HG02885 (cell line): ENCODE measurements at regions not wholly inside any gene's neighbourhood (a gene's known extent, or its start where the extent isn't known, plus 50 kb on each side); places are given as distances from the start of the nearest gene placed in this dataset.
"Not testable (repeated sequence)": the region's sequence is repeated elsewhere in the genome, so short reads cannot be mapped to it uniquely, and the experiment has no call there.

Experiments used
- ATAC-seq: cut with Tn5 transposase; IDR thresholded peaks from one replicate; pipeline ENCODE4 v1.9.1; 2021; ENCODE audit warnings: mild to moderate bottlenecking; ENCODE audit not compliant: unreplicated experiment, poor library complexity

DNA sequence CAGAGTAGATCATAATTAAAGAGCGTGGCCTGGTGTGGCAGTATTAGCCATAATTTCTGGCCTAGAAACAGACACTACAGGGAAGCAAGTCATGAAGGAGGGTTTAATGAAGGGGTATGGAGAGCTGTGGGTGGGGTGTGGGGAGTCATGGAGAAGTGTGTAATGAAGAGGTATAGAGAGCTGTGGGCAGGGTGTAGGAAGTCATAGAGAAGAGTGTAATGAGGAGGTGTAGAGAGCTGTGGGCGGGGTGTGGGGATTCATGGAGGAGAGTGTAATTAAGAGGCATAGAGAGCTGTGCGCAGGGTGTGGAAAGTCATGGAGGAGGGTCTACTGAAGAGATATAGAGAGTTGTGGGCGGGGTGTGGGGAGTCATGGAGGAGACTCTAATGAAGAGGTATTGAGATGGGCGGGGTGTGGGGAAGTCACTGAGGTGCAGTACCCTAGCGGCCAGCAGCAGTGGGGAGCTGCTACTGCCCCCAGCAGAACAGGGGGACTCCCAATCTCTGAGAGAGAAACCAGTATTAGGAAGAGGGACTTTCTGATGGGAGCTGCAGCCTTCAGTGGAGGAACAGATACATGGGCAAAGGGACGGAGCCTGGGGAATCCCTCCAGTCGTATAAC lies 145.4 kb upstream of the FOXA2 start:
- no peak for ATAC-seq

DNA sequence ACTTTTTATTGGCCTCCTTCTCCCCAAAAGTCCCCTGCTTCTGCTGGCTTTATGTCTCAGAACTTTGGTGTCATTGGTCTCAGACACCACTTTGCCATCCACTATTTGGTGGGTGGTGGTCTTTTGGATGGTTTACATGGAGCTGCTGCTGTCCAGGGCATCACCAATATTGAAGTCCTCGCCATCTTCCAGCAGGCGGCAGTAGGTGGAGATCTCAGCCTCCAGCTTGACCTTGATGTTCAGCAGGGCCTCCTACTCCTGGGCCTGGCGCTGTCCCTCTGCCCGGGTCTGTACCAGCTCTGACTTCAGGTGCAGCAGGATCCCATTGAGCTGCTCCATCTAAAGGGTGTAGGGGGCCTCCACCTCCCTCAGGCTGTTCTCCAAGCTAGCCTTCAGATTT lies 148.4 kb upstream of the FOXA2 start:
- ATAC-seq: no peak

DNA sequence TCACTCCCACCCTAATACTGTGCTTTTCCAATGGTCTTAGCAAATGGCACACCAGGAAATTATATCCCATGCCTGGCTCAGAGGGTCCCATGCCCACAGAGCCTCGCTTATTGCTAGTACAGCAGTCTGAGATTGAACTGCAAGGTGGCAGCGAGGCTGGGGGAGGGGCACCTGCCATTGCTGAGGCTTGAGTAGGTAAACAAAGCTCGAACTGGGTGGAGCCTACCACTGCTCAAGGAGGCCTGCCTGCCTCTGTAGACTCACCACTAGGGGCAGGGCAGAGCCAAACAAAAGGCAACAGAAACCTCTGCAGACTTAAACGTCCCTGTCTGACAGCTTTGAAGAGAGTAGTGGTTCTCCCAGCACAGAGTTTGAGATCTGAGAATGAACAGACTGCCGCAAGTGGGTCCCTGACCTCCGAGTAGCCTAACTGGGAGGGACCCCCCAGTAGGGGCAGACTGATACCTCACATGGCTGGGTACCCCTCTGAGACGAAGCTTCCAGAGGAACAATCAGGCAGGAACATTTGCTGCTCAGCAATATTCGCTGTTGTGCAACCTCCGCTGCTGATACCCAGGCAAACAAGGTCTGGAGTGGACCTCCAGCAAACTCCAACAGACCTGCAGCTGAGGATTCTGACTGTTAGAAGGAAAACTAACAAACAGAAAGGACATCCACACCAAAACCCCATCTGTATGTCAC lies 150.7 kb upstream of the FOXA2 start:
- ATAC-seq: not testable (repeated sequence)

DNA sequence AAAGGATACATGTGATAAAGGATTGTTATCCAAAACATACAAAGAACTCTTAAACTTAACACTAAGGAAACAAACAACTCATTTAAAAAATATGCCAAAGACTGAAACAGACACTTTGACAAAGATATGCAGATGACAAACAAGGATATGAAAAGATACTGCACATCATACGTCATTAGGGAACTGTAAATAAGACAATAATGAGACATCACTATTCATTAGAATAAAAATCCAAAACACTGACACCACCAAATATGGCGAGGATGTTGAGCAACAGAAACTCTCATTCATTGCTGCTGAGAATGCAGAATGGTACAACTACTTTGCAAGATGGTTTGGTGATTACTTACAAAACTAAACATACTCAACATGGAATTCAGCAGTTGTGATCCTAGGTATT lies 156.5 kb upstream of the FOXA2 start:
- ATAC-seq: no peak

DNA sequence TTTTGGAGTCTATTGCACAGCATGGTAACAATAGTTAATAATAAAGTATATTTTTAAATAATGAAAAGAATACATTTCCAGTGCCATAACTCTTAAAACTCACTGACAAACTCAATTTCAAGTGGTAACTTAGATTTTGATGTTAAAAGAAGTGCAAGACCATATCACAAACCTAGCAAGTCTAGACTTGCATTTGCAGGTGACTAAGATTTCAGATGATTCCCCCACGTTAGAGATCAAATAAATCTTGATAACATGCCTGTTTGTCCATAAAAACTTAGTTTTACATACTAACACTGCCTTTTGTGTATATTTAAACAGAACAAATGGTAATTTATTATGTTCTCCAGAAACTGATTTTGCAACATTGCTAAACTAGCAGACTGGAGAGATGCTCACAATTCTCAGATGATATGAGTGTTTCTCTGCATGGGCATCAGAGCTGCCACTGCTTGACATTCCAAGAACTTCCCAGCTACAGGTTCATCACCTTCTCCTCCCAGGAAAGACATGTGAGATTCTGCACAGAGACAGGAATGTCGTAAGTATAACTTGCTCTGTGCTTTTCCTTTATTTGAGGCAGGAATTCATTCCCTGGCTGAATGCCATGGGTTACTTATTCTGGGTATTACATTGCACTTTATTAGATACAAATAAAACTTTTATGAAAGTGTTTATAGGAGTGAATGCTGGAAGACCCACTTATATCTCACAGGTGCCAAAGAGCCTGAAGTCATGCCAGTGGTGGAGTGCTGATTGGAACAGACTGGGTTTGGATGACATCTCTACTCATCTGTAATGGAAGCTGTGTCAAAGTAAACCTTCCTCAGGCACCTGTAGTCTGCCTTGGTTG lies 160.2 kb upstream of the FOXA2 start:
- ATAC-seq: no peak

DNA sequence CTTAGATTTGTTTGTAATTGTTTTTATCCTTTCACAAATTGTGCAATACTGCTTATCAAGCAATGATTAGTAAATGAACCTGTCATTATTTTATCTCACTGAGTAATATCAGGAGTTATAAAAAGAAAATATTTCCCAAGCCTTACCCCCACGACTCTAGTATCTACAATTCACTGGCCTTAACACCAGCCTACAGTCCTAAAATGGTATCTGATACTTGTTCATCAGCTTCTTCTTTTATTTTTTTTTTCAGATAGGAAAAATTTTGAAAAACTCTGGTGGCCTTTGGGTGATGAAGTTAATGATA lies 160.8 kb upstream of the FOXA2 start:
- no peak for ATAC-seq

DNA sequence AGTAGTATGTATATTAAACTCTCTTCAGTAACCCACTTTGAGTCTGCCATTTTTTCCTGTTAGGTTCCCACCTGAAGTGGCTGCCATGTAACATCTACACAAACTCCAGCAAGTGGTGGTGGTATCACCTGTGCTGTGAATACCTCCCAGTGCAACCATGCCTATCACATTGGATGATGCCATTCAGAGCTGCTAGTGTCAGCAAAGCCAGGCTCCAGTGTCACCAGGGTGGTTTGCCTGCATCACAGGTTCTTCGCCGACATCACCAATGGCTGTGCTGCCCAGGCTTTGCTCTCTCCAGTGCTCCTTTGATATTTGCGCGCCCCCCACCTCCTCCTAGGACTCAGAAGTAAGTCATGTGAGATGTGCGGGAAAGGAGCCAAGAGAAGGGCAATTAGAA lies 162.6 kb upstream of the FOXA2 start:
- ATAC-seq: no peak

DNA sequence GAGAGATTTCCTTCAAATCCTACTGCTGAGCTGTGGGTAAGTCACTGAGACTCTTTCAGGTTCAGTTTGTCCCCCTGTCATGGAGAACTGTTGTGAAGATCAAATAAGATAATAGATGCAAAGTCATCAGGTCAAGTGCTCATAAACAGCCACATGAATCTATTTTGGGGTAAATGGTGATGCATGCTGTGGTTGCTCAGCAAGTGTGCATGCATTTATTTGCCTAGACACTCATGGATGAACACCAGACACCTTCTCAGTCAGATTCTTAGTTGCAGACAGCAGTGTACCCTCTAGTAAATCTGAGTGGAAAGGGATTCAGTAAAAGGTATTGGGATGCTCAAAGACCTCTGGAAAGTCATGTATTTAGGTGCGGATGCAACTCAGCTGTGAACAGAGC lies 168.0 kb upstream of the FOXA2 start:
- ATAC-seq: no peak

DNA sequence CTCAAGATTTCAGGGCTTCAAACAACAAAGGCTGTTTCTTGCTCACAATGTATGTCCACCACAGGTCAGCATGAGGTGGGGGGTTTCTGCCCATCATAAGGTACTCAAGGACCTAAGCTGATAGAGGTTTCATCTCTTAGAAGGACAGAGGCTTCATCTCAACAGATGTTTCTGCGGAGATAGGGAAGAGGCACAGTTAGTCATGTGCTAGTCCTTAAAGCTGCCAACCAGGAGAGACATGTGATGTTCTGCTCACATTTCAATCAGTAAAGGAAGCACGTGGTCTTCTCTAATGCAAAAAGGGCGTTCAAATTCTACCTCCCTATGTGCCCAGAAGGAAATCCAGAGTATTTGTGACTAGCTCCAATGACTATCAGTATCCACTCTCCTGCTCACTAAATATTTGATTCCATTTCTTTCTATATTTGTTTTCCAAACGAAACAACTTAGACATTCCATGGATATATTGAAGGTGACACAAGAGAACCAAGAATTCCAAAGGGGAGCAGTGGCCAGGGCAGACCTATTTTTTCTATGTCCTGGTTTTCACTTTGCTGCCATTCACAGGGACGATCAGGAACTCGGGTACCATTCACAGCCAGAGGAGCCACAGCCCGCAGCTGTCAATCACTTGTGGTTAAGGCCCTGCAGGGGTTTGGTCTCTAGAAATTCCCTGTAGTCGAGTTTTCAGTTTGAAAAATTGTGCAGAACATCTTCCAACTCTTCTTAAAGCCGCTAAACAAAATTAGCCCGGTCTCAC lies 173.2 kb upstream of the FOXA2 start:
- no peak for ATAC-seq

DNA sequence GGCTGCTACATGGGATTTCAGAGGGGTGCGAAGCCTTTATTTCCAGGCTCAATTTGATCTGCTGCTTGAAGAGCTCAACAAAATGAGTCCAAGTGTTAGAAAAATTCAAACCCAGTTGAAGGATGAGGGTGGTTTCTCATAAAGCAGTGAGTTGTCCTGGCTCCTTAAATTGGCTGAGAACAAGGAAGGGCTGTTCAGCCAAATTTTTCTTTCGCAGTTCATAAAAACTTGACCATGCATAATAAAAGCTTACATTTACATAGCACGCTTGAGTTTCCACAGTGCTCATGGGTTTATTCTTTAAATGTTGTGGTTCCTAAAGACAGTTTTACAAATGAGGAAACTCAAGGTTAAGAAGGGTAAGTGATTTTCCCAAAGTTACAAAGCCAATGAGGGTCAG lies 174.4 kb upstream of the FOXA2 start:
- ATAC-seq: no peak

DNA sequence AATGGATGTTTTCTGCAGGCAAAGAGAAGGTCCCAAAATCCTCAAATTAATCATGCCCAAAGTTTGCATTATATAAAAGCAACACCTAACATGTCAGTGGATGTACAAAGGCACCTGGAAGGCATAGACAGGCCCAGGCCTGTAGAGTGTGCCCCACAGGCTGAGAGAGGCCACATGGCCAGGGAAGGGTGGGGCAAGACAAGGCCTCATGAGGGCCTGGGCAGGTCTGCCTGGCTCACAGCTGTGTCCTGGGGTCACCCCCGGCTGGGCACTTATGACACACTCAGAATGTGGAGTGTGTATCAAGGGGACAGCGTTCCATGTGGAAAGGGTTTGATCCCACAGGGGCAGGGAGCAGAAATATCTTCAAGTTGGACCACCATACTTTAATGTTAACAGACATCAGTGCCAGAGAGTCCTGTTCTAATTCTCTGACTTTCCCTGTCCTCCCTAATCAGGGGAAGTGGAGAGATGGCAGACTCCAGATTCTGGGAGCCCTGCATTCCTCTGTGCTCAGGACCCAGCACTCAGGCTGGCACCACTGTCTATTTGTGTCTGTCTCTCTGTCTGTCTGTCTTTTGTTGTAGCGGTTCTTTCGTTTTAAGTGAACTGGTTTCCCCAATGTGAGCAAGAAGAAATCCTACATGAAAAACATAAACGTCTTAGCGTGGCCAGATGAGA lies 178.3 kb upstream of the FOXA2 start:
- ATAC-seq: no peak

DNA sequence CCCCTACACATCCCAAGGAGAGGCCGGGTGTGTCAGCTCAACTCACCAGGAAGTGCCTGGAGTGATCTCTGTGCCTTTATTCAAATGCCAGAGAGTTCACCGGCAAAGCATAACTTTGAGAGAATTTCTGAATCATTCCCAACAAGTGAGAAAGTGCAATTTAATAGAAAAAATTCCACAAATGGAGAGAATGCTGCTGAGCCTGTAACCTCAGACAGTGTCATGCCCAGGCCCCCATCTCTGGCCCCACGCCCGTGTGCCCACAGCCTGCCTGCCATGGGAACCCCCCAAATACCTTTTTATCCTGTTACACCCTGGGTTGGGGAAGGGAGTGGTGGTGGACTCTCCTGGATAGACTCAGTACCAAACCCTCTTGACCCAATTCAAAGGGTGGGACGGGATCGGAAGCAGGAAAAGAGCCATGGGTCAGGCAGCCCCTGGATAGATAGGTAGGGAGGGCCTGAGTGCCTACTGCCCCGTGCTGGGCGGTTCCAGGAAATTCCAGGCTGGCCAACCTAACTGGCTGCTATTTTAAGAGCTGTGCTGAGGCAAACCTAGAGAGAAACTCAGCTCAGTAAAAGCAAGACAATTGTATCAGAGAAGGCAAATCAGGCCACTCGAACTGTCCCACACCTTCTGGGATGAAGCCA lies 179.0 kb upstream of the FOXA2 start:
- no peak for ATAC-seq

DNA sequence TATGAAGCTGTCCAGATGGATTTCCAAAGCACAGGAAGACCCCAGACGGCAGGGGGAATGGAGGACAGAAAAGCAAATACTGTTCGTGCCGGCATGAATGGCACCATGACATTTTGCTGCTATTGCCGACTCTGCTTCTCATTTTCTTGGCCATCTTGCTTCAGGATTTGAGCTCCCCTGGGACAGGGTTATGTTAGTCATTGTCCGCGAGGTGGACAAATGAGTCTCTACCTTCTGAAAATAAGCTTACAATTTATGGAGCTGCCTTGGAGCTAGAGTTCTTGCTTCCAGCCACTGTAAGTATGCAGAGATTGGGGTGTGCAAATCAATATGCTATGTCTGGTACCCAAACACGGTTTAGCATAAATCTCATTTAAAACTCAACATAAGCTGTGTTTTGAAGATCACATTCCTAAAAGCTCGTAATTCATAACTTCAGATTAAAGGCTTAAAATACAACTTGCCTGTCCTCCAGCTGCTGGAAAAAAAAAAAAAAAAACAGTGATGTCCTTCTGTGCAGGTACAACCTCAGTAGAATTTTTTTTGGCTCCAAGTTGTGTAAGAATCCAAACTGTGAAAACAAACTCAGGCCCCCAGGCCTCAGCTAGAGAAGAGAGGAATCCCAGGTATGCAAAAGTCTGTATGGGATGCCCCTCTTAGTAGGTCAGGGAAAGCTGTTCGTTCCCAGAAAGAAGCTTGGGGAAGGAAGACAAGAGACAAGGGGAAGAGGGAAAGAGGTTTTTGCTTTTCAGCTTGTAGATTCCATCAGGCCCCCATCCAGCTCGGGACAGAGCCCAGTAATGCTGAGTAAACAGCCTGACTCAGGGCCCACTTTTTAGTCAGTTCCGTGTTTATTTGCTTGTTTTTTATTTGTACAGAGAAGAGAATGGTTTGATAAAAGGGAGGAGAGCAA lies 184.2 kb upstream of the FOXA2 start:
- ATAC-seq: no peak

DNA sequence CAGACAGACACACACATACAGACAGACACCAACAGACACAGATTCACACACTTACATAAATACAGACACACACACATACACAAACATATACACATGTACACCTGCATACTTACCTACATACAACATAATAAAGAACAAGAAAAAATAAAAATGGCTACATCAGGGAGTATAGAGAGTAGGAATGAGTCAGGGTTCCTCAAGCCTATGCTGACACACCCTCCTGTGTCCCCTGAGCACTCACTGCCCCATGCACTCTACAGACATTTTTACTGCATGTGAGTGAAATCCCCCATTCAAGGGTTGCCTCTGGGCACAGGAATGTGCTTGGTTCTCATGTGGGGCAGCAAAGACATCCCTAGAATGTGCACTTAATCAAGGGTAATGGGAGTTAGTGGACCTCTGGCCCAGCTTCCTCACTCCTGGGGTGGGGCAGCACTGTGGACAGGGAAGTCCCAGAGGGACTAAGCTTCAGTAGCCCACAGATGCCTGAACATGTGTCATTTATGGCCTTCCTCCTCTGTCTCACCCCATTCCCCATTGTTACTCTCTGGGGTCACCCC lies 185.9 kb upstream of the FOXA2 start:
- ATAC-seq: no peak

DNA sequence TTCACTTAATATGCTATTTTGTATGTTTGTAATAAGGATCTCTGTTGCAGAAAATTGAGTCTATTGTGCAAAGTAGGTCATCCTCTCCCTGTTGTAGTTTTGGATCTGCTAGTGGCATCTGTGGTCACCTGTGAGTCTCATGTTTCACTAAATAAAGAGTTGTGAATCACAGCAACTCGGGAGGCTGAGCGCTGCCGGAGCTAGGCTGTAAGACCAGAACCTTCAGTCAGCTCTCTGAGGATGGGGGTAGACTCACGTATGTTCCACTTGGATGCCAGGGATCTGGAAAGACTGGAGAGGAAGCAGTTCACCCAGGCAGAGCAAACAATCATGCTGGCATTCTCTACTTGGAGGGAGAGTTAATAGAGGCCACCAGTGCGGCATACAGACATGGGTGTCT lies 187.3 kb upstream of the FOXA2 start:
- no peak for ATAC-seq

DNA sequence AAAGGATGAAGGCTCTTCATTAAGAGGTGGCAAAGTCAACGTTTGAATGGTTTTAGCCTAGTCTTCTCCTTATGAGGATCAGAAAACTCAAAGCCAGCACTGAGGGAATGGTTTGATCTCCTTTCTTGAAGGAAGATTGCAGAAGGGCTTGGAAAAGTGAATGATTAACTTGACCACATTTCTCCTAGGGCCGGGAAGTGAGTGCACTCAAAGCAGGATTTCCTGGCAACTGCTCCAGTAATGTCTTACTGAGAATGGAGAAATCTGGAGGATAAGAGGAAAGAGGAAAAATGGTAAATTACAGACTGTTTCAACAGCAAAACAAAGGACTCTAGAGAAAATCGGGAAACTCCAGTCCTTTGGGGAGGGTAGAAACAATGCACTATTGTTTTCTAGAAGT lies 189.0 kb upstream of the FOXA2 start:
- ATAC-seq: no peak

DNA sequence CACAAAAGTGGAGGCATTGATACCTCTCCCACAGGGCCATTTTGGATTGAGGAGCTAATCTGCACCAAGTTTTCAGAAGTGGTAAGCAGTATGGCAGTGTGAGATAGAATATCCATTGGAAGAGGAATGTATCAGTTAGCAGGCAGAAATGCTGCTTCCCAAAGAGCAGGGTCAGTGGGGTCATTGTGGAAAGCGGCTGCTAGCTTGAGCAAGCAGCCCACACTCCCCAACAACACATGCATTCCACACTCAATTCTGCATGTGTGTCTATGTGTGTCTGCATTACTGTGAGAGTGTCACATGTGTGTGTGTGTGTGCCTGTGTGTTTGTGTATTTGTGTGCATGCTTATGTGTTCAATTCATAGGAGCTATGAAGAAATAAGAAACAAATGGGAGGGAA lies 190.9 kb upstream of the FOXA2 start:
- no peak for ATAC-seq

DNA sequence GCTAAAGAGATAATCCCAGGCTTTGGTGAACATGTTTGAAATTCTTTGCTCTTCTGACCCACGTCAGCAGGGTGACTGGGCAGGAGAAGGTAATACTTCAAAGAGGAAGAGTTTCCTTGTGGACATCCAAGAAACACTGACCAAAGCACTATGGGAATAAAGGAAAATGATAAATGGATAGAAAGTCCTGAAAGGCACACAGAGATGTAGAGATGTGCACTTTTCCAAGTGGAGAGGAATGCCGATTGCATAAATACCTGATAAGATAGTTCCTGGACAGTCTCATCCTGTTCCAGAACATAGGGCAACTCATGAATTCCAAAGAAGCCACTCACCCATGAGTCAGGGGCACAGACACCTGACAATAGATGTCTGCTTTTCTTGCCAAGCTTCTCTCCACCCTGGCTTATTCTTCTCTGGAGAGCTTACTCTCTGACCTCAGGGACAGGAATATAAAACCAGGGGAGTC lies 191.3 kb upstream of the FOXA2 start:
- ATAC-seq: no peak
